ENCODE measurements at regions not wholly inside any gene's neighbourhood (a gene's known extent, or its start where the extent isn't known, plus 50 kb on each side); places are given as distances from the start of the nearest gene placed in this dataset.

DNA sequence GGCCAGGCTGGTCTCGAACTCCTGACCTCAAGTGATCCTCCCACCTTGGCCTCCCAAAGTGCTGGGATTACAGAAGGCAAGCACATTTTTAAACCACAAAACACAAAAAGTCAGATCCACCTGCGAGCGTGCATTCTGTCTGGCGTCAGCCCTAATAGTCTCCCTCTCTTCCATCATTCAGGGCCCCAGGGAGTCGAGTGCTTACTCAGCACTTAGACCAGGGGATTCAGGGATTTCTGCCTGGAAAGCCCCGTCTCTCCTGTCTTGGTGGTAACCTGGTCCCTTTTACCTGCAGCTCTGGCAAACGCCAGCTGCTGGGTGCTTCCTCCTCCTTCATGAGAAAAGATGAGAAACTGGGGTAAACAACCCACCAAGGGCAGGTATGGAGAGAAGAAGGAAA lies 443.1 kb downstream of the SOX9 start:
- Histone ChIP-seq H3K9ac (ENCODE audit: low read length) (no peak overlapping the region), H3F3A (ENCODE audit: insufficient read depth) (no peaks in the 10 kb centered on the region), H3K27ac (ENCODE audit: low read depth, low read length) (no peak overlapping the region), H3K9me2 (replicated peaks; ENCODE audit: insufficient read depth, low read length) (no peaks in the 10 kb centered on the region), H3K36me3 (ENCODE audit: low read length) (no peaks in the 10 kb centered on the region), H3K79me2 (ENCODE audit: insufficient read depth, low read length) (no peaks in the 10 kb centered on the region), H3K27me3 (ENCODE audit: low read length) (no peaks in the 10 kb centered on the region), H4K20me1 (ENCODE audit: low read depth, low read length) (no peaks in the 10 kb centered on the region), H3K4me2 (ENCODE audit: low read depth, low read length, poor library complexity, severe bottlenecking) (no peak overlapping the region), H2AFZ (ENCODE audit: low read depth, low read length, severe bottlenecking) (no peak overlapping the region), H3K4me3 (ENCODE audit: insufficient read depth, low read length, poor library complexity, severe bottlenecking) (no peak overlapping the region), H3K9me3 (ENCODE audit: insufficient read depth, low read length) (no peaks in the 10 kb centered on the region)
- TF ChIP-seq, protein P1, sequence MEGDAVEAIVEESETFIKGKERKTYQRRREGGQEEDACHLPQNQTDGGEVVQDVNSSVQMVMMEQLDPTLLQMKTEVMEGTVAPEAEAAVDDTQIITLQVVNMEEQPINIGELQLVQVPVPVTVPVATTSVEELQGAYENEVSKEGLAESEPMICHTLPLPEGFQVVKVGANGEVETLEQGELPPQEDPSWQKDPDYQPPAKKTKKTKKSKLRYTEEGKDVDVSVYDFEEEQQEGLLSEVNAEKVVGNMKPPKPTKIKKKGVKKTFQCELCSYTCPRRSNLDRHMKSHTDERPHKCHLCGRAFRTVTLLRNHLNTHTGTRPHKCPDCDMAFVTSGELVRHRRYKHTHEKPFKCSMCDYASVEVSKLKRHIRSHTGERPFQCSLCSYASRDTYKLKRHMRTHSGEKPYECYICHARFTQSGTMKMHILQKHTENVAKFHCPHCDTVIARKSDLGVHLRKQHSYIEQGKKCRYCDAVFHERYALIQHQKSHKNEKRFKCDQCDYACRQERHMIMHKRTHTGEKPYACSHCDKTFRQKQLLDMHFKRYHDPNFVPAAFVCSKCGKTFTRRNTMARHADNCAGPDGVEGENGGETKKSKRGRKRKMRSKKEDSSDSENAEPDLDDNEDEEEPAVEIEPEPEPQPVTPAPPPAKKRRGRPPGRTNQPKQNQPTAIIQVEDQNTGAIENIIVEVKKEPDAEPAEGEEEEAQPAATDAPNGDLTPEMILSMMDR (IDR thresholded peaks at IDR 0.05; ENCODE audit: insufficient read depth, low read length, poor library complexity, severe bottlenecking) = no peak
- TF ChIP-seq EZH2phosphoT487 (conservative IDR thresholded peaks at IDR 0.05; ENCODE audit: low read length) = no peak

DNA sequence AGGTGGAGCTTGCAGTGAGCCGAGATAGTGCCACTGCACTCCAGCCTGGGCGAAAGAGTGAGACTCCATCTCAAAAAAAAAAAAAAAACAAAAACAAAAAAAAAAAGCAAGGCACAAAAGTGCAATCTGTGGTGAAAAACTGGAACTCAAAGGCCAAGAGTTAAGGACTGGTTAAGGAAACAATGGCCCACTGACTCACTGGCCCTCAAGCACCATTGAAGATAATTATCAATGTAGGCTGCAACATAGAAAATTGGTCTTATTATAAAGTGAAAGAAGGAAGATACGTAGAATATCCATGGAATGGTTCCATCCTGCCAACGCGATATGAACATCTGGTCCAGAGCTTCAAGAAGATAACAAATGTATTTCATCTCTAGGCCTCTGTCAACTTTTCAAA lies 444.2 kb downstream of the SOX9 start:
- Histone ChIP-seq H3F3A (ENCODE audit: insufficient read depth) (no peaks in the 10 kb centered on the region), H3K36me3 (ENCODE audit: low read length) (no peaks in the 10 kb centered on the region), H3K79me2 (ENCODE audit: insufficient read depth, low read length) (no peaks in the 10 kb centered on the region), H4K20me1 (ENCODE audit: low read depth, low read length) (no peaks in the 10 kb centered on the region), H3K27me3 (ENCODE audit: low read length) (no peaks in the 10 kb centered on the region), H3K4me2 (ENCODE audit: low read depth, low read length, poor library complexity, severe bottlenecking) (no peak overlapping the region), H3K9me3 (ENCODE audit: insufficient read depth, low read length) (no peaks in the 10 kb centered on the region), H3K9ac (ENCODE audit: low read length) (no peak overlapping the region), H3K27ac (ENCODE audit: low read depth, low read length) (no peak overlapping the region), H3K4me3 (ENCODE audit: insufficient read depth, low read length, poor library complexity, severe bottlenecking) (no peak overlapping the region), H3K9me2 (replicated peaks; ENCODE audit: insufficient read depth, low read length) (no peaks in the 10 kb centered on the region), H2AFZ (ENCODE audit: low read depth, low read length, severe bottlenecking) (no peak overlapping the region)
- TF ChIP-seq EZH2phosphoT487 (conservative IDR thresholded peaks at IDR 0.05; ENCODE audit: low read length) = no peak
- TF ChIP-seq, protein P1 (IDR thresholded peaks at IDR 0.05; ENCODE audit: insufficient read depth, low read length, poor library complexity, severe bottlenecking) = no peak

DNA sequence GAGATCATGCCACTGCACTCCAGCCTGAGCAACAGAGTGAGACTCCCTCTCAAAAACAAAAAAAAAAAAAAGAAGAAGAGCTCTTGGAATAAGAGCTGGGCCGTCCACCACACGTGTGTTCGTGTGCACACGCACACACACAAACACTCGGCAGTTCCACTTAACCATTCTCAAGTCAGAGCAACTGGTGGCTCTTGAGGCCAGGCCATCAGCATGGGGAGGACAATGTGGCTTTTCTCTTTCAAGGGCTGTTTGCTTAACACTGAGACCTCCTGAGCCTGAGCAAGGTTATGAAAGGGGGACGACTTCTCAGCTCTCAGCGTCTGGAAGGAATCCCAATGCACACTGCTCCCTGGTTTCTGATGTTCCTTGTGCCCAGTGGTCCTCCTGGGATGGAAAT lies 444.9 kb downstream of the SOX9 start:
- Histone ChIP-seq H3K9me3 (ENCODE audit: insufficient read depth, low read length) (no peaks in the 10 kb centered on the region), H3K9ac (ENCODE audit: low read length) (no peak overlapping the region), H3K79me2 (ENCODE audit: insufficient read depth, low read length) (no peaks in the 10 kb centered on the region), H3K27ac (ENCODE audit: low read depth, low read length) (no peak overlapping the region), H3F3A (ENCODE audit: insufficient read depth) (no peaks in the 10 kb centered on the region), H4K20me1 (ENCODE audit: low read depth, low read length) (no peaks in the 10 kb centered on the region), H3K4me2 (ENCODE audit: low read depth, low read length, poor library complexity, severe bottlenecking) (no peak overlapping the region), H3K27me3 (ENCODE audit: low read length) (no peaks in the 10 kb centered on the region), H2AFZ (ENCODE audit: low read depth, low read length, severe bottlenecking) (no peak overlapping the region), H3K4me3 (ENCODE audit: insufficient read depth, low read length, poor library complexity, severe bottlenecking) (no peak overlapping the region), H3K9me2 (replicated peaks; ENCODE audit: insufficient read depth, low read length) (no peaks in the 10 kb centered on the region), H3K36me3 (ENCODE audit: low read length) (no peaks in the 10 kb centered on the region)
- TF ChIP-seq, protein P1 (IDR thresholded peaks at IDR 0.05; ENCODE audit: insufficient read depth, low read length, poor library complexity, severe bottlenecking) = no peak
- no peak for TF ChIP-seq EZH2phosphoT487 (conservative IDR thresholded peaks at IDR 0.05; ENCODE audit: low read length)
